ENCODE measurements at regions not wholly inside any gene's neighbourhood (a gene's known extent, or its start where the extent isn't known, plus 50 kb on each side); places are given as distances from the start of the nearest gene placed in this dataset.

DNA sequence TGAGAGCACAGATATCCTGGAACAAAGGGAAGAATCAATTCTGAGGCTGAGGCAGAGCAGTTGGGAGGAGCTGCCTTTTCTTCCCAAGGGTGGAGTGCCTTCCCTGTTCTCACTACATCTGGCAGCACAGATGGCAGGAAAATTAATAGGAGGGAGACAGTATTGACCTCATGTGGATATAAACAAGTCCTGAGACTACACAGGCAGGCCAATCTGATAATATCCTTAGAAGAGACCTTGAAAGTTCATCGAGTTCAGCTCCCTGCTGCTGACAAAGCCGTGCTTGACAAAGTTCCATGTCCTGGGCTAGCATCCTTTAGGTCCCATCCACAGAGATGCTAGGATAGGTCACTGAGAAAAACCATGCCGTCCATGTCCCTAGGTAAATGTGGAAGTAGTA, 1451.5 kb downstream of the EFNB2 start:
- TF ChIP-seq, protein P1, sequence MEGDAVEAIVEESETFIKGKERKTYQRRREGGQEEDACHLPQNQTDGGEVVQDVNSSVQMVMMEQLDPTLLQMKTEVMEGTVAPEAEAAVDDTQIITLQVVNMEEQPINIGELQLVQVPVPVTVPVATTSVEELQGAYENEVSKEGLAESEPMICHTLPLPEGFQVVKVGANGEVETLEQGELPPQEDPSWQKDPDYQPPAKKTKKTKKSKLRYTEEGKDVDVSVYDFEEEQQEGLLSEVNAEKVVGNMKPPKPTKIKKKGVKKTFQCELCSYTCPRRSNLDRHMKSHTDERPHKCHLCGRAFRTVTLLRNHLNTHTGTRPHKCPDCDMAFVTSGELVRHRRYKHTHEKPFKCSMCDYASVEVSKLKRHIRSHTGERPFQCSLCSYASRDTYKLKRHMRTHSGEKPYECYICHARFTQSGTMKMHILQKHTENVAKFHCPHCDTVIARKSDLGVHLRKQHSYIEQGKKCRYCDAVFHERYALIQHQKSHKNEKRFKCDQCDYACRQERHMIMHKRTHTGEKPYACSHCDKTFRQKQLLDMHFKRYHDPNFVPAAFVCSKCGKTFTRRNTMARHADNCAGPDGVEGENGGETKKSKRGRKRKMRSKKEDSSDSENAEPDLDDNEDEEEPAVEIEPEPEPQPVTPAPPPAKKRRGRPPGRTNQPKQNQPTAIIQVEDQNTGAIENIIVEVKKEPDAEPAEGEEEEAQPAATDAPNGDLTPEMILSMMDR (IDR thresholded peaks at IDR 0.05): no peak
- no peak for TF ChIP-seq POLR2A (IDR thresholded peaks at IDR 0.05)
- no peak for TF ChIP-seq POLR2AphosphoS5 (IDR thresholded peaks at IDR 0.05)

Data from breast epithelium (tissue), 3 donors.